ENCODE measurements at regions not wholly inside any gene's neighbourhood (a gene's known extent, or its start where the extent isn't known, plus 50 kb on each side); places are given as distances from the start of the nearest gene placed in this dataset.
A peak's percentile ranks its signal among the peaks of the same experiment; 100 is the strongest.
"Not testable (repeated sequence)": the region's sequence is repeated elsewhere in the genome, so short reads cannot be mapped to it uniquely, and the experiment has no call there.

DNA sequence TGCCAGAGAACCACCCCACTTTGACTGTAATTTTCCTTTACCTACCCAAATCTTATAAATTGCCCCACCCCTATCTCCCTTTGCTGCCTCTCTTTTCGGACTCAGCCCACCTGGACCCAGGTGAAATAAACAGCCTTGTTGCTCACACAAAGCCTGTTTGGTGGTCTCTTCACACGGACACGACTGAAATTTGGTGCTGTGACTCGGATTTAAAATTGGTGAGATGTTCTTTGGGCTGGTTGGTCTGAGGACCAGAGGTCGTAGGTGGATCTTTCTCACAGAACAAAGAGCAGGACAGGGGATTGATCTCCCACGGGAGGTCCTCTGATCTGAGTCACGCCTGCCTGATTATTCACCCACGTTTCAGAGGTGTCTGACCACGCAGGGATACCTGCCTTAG is 328.6 kb upstream of the KCNMB2 start:
- H3K4me3 ChIP-seq (ENCODE audit: low read depth, low read length); DNase-seq (ENCODE audit: low read depth): not testable (repeated sequence)

DNA sequence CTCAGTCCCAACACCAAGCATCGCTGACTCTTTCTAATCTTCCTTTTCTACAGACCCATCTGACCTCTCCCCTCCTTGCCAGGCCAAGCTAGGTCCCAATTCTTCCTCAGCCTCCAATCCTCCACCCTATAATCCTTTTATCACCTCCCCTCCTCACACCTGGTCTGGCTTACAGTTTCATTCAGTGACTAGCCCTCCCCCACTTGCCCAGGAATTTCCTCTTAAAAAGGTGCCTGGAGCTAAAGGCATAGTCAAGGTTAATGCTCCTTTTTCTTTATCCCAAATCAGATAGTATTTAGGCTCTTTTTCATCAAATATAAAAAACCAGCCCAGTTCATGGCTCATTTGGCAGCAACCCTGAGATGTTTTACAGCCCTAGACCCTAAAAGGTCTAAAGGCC is 327.1 kb upstream of the KCNMB2 start:
- H3K4me3 ChIP-seq (ENCODE audit: low read depth, low read length); DNase-seq (ENCODE audit: low read depth): not testable (repeated sequence)

DNA sequence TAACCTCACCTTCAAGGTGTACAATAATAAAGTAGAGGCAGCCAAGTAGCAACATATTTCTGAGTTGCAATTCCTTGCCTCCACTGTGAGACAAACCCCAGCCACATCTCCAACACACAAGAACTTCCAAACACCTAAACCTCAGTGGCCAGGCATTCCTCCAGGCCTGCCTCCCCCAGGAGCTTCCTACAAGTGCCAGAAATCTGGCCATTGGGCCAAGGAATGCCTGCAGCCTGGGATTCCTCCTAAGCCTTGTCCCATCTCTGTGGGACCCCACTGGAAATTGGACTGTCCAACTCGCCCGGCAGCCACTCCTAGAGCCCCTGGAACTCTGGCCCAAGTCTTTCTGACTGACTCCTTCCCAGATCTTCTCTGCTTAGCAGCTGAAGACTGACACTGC is 326.6 kb upstream of the KCNMB2 start:
- DNase-seq (ENCODE audit: low read depth); H3K4me3 ChIP-seq (ENCODE audit: low read depth, low read length): not testable (repeated sequence)

DNA sequence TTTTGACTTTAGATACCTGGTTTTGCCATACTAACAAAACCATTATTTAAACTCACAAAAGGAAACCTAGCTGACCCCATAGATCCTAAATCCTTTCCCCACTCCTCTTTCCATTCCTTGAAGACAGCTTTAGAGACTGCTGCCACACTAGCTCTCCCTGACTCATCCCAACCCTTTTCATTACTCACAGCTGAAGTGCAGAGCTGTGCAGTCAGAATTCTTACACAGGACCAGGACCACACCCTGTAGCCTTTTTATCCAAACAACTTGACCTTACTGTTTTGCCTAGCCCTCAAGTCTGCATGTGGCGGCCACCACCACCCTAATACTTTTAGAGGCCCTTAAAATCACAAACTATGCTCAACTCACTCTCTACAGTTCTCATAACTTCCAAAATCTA is 325.1 kb upstream of the KCNMB2 start:
- DNase-seq (ENCODE audit: low read depth); H3K4me3 ChIP-seq (ENCODE audit: low read depth, low read length): not testable (repeated sequence)

DNA sequence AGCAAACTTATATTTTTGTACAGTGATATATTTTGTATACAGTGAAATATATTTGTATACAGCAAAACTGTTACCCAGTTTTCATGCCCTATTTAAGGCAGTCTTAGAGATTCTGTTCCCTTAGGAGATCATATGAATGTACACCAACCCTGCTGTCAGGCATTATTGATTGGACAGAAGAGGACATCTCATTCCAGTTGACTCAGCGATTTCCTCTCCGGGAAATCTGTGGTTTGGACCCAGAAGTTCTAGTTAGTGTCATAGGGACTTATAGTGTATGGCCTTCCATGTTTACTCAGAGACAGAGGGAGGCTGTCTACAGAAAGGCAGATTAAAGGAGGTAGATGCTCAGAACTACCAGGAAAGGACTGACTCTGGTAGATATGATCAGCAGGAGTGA is 318.8 kb upstream of the KCNMB2 start:
- DNase-seq (ENCODE audit: low read depth): no peak
- no peak overlapping the region for H3K4me3 ChIP-seq (ENCODE audit: low read depth, low read length)

DNA sequence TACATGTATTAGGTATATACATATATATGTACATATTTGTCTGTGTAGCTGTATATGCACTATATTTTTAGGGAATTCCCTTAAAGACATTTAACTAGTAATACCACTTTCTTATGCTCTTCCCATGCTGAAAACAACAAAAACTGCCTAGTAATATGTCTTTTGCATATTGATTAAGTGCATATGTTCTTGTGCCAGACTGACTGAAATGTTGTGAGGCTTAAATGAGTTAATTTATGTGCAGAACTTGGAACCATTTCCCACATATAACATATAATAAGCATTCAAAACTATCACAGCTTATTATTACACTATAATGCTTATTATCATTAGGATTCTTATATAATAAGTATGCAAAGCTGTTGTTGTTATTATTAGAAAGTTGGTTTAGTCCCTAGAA is 318.0 kb upstream of the KCNMB2 start:
- no peak for DNase-seq (ENCODE audit: low read depth)
- no peak overlapping the region for H3K4me3 ChIP-seq (ENCODE audit: low read depth, low read length)

DNA sequence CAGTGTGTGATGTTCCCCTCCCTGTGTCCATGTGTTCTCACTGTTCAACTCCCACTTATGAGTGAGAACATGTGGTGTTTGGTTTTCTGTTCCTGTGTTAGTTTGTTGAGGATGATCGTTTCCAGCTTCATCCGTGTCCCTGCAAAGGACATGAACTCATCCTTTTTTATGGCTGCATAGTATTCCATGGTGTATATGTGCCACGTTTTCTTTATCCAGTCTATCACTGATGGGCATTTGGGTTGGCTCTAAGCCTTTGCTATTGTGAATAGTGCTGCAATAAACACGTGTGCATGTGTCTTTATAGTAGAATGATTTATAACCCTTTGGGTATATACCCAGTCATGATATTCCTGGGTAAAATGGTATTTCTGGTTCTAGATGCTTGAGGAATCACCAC is 316.6 kb upstream of the KCNMB2 start:
- H3K4me3 ChIP-seq (ENCODE audit: low read depth, low read length); DNase-seq (ENCODE audit: low read depth): not testable (repeated sequence)

DNA sequence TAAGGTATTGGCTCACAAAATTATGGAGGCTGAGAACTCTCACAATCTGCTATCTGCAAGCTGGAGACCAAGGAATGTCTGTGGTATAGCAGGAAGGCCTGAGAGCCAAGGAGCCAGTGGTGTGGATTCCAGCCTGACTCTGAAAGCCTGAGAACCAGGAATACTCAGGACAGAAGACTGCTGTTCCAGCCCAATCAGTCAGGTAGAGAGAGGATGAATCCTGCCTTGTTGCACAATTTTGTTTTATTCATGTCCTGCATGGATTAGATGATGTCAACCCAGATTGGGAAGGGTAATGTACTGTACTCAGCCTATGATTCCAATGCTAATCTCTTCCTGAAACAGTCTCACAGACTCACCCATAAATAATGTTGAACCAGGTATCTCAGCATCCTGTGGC is 312.4 kb upstream of the KCNMB2 start:
- DNase-seq (ENCODE audit: low read depth): no peak

DNA sequence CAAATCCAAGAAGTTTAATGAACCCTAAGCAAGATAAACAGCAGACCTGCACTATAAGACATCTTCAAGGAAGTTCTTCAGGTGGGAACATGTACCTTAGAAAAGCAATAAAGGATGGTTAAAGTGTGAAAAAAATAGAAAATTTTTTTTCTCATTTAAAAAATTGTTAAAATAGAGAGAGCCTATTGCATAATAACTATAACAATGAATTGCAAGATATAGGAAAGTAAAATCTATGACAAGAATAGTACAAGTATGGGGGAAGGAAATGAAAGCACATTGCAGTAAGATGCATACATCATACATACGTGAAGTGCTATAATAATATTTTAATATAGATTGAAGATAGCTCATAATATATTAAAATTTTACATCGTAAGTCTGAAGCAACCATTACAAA is 310.1 kb upstream of the KCNMB2 start:
- no peak overlapping the region for H3K4me3 ChIP-seq (ENCODE audit: low read depth, low read length)
- DNase-seq (ENCODE audit: low read depth): no peak

More for the DNA sequence above, 312.4 kb upstream of the KCNMB2 start:
- no peak overlapping the region for H3K4me3 ChIP-seq (ENCODE audit: low read depth, low read length)

DNA sequence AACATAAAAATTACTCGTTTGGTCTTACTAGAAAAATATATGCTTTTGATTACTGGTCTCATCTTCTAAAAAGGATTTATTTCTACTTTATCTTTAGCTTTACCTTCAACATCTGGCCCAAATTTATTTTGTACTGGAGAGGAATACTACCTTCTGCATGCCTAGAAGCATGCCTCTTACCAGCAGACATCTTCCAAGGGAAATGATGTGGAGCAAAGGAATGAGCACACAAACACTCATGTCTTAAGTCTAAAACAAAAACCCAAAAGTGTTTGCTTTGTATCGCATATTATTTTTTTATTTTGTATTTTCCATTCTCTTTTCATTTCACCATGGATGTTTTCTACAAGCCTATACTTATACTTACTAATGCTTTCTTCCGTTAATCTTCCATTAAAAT is 304.6 kb upstream of the KCNMB2 start:
- no peak overlapping the region for H3K4me3 ChIP-seq (ENCODE audit: low read depth, low read length)
- DNase-seq (ENCODE audit: low read depth): no peak

DNA sequence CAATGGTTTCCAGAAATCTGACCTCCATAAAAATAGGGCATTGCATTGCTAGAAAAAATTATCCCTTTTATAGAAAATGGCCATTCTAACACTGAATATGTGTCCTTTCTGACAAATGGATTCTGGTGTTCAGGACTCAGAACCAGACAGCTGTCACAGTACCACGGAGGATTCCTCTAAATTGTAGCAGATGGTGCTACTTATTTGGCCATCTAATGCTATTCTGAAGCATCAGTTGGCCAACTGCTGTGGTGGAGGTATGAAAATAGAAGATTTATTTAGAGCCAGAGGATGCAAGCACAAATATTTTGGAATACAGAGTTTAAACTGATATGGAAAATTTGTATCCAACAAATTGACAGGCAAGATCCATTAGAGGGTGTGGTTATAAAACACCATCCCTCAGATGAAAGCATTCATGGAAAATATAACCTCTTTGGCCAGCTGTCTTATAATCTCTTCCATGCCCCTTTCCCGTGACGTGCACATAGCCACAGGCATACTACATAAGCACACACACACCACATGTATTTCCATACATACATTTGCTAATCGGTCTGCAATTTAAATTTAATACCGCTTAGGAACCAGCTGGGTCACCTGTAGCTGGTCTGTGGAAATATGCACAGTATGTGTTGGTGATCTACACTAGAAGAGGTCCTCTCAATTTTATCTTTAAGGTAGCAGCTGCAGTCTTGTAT is 302.7 kb upstream of the KCNMB2 start:
- no peak overlapping the region for H3K4me3 ChIP-seq (ENCODE audit: low read depth, low read length)
- no peak for DNase-seq (ENCODE audit: low read depth)

DNA sequence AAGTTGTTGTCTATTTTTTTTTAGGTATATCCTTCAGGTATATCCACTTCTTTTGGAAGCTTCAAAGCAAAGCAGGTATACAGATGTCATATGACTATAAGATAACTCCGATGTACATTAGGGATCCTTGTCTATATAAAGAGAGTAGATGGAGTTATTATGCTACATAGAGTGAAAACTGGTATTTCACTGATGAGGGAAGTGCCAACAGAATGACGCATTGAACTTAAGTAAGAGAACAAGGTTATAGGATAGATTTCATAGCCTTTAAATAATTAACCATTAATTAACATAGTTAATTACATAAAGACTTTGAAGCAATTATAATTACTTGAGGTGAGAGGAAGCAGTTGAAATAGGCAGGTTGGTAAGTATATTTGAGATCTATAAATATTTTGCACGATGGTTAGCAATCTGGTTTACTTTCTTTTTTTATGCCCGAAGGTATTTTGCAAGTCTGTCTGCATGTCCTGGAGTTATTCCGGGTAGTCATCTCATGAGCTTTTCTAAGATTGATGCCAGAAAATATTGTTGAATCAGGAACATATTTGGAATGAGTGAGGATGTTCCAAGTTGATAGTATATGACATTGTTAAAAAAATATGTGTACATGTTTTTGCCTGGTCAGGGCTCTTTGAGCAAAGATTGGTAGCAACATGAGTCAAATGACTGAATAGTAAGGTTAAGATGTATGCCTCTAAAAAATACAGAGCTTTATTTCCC is 299.5 kb upstream of the KCNMB2 start:
- no peak overlapping the region for H3K4me3 ChIP-seq (ENCODE audit: low read depth, low read length)
- DNase-seq (ENCODE audit: low read depth): peak; percentile 62

DNA sequence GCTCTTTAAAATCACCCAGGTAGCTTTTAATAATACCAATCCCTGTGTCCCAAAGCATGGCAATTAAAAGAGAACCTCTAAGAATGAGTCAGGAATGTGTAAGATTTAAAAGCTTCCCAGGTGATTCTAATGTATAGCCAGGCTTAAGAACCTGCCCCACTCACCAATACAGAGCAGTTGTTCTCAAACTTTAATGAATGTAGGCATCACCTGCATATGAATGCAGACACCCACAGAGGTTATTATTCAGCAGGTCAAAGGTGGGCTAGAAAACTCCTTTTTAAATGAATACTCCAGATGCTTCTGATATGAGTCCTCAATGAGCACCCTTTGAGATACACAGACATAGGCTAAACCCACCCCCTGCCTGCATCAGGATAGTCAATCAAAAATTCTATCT is 298.1 kb upstream of the KCNMB2 start:
- DNase-seq (ENCODE audit: low read depth): no peak
- H3K4me3 ChIP-seq (ENCODE audit: low read depth, low read length): no peak overlapping the region

DNA sequence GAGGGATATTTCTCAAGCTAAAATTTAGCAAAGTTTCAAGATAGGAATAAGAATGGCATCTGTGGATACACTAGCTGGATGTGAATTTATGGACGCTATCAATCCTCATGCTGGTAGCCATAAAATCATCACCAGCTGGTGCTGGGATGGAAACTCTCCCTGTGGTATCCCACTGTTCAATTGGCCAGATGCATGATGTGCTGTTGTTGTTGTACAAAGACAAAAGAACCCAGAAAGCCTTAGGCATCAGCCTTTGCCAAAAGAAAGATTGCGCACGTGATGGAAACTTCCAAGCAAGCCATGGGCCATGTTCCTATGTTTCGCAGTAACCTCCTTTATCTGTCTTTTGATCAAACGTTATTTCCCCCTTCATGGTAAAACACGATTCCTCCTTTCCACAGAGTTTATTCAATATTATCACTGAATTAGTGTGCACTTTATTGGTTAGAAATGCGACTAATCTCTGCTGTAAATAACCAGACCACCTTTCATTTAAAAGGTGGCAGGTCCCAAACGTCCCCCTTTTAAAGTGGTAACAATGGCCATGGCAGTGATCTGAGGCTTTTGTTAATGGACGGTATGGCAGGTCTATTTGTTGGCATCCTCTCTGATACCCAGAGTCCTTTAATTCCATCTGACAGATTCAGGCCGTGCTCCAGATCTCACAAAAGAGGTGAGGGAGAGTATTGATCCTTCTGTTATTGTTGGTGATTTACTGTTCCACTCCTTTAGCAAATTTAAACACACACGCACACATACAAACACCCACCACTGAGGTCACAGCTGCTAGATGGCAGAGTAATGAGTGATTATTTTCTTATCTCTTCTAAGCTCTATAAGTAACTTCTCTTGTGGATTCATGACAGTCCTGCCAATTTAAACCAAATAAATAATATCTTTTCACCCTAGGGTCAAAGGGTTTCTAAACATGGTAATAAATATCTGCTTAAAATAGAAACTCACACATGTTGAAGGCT is 291.2 kb upstream of the KCNMB2 start:
- DNase-seq (ENCODE audit: low read depth): no peak
- no peak overlapping the region for H3K4me3 ChIP-seq (ENCODE audit: low read depth, low read length)

DNA sequence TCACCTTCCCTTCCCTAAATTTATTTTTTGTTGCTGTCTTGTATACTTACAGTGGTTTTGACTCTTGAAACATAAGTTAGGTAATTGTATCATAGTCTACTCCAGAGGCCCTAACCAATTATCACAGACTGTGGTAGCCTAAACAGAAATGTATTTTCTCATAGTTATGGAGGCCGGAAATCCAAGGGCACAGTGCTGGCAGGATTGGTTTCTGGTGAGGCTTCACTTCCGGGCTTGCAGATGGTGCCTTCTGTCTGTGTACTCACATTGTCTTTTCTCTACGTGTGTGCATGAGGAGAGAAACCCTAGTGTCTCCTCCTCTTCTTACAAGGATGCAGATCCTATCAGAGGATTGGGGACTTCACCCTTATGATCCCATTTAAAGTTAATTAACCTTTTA is 290.2 kb upstream of the KCNMB2 start:
- DNase-seq (ENCODE audit: low read depth): no peak
- H3K4me3 ChIP-seq (ENCODE audit: low read depth, low read length): no peak overlapping the region

DNA sequence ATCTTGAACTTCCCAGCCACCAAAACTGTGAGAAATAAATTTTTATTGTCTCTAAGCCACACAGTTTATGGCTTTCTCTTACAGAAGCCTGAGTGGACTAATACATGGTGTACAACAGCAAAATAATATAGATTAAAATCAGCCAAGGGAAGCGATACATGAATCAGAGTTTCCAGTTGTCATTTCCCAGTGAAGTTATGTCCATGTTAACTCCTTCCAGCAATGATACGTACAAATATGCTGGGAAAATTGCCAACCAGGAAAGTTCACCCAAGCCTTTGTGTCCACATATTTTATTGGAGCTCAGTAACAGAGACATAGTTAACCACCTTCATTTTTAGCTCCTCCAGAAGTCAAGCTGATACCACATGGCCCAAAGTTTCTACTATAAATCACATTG is 280.9 kb upstream of the KCNMB2 start:
- H3K4me3 ChIP-seq (ENCODE audit: low read depth, low read length): no peak overlapping the region
- DNase-seq (ENCODE audit: low read depth): peak; percentile 64

DNA sequence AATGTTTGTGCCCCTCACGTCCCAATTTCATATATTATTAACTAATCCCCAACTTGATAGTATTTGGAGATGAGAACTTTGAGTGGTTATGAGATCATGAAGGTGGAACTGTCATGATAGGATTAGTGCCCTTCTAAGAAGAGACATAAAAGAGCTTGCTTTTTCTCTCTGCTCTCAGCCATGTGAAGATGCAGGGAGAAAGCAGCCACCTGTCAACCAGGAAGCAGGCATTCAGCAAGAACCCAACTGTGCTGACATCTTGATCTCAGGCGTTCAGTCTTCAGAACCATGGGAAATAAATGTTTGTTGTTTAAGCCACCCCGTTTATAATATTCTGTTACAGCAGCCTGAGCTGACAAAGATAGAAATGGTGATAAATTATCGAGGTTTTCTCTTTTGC is 278.7 kb upstream of the KCNMB2 start:
- DNase-seq (ENCODE audit: low read depth): no peak
- H3K4me3 ChIP-seq (ENCODE audit: low read depth, low read length): no peak overlapping the region

DNA sequence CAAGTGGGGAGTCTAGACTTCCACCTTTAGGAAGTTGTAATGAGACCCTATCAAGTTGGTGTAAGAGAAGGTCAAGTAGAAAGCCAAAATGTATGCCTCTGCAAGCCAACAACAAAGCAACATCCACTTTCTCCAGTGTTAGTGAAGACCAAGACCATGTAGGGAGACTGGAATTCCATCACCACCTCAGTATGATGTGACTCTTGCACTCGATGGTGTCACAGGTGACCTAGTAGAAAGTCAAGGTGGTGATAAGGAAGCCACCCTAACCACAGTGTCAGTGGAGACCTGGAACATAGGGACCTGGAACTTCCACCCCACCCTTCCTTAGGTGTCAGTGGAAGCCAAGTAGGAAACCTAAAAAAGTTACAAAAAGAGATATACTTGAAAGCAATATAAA is 278.1 kb upstream of the KCNMB2 start:
- DNase-seq (ENCODE audit: low read depth): no peak
- no peak overlapping the region for H3K4me3 ChIP-seq (ENCODE audit: low read depth, low read length)

DNA sequence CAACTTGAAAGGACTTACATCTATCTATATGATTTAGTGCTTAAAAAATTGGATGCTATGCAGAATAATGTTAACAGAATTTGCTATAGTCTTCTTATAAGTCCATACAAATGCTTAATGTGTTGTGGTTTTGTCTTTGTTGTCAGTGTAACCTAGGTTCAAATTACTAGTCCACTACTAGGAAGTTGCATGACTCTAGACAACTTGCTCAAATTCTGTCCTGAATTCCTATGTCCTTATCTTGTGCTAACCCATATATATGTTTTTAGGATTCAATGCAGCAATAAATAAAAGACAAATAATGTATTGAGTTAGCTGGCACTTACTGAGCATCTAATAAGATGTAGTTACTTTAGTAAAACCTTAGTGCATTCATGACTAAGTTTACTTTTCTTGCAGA is 276.5 kb upstream of the KCNMB2 start:
- DNase-seq (ENCODE audit: low read depth): no peak
- no peak overlapping the region for H3K4me3 ChIP-seq (ENCODE audit: low read depth, low read length)

DNA sequence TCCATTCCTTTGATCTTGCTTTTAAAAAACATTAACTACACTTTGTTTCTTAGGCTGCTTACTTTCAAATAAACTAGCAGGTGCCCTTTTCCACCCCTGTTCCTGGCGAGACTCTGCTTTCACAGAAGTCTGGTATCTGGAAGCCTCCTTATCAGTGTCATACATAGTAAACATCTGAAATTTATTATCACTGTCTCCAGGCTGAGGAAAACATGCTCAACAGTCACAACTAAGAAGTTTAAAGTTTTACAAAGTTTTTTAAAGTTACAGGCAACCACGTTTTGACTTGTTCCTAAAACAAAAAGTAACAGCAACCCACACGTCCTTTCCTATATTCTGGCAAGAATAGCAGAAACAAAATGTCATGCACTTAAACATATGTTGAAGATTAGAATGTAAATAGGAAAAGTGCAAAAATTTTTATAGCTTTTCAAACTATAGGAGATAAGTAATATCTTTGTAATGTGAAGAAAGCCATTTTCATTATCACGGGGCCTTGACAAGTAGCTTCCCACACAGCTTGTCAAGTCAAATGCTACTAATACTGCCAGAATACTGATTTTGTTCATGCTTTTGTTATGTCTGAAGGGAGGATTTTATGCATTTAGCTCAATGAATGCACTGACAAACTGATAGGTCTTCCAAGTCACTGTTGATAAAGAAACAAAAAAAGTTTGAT is 275.2 kb upstream of the KCNMB2 start:
- no peak for DNase-seq (ENCODE audit: low read depth)

More for the DNA sequence above, 275.2 kb upstream of the KCNMB2 start:
- no peak overlapping the region for H3K4me3 ChIP-seq (ENCODE audit: low read depth, low read length)

Measured in skeletal muscle cell (primary cell).